ENCODE measurements at regions not wholly inside any gene's neighbourhood (a gene's known extent, or its start where the extent isn't known, plus 50 kb on each side); places are given as distances from the start of the nearest gene placed in this dataset.

GRCh38 chr12:70049596-70050360, 193.5 kb upstream of the CNOT2 start:
- TF ChIP-seq GATA2 (IDR thresholded peaks at IDR 0.05; ENCODE audit: low read depth, low read length) (no peak), GATA3 (IDR thresholded peaks at IDR 0.05; ENCODE audit: low read depth, low read length) (no peak)

GRCh38 chr12:70052476-70052875, 190.8 kb upstream of the CNOT2 start:
- no peak for TF ChIP-seq GATA2 (IDR thresholded peaks at IDR 0.05; ENCODE audit: low read depth, low read length)
- TF ChIP-seq GATA3 (IDR thresholded peaks at IDR 0.05; ENCODE audit: low read depth, low read length), result no peak

GRCh38 chr12:70052931-70053497, 190.2 kb upstream of the CNOT2 start:
- TF ChIP-seq GATA3 (IDR thresholded peaks at IDR 0.05; ENCODE audit: low read depth, low read length) (no peak), GATA2 (IDR thresholded peaks at IDR 0.05; ENCODE audit: low read depth, low read length) (no peak)

GRCh38 chr12:70059373-70059772, 183.9 kb upstream of the CNOT2 start:
- no peak for TF ChIP-seq GATA3 (IDR thresholded peaks at IDR 0.05; ENCODE audit: low read depth, low read length)
- no peak for TF ChIP-seq GATA2 (IDR thresholded peaks at IDR 0.05; ENCODE audit: low read depth, low read length)

GRCh38 chr12:70060634-70061033, 182.6 kb upstream of the CNOT2 start:
- TF ChIP-seq GATA2 (IDR thresholded peaks at IDR 0.05; ENCODE audit: low read depth, low read length), result no peak
- TF ChIP-seq GATA3 (IDR thresholded peaks at IDR 0.05; ENCODE audit: low read depth, low read length), result no peak

- TF ChIP-seq GATA2 (IDR thresholded peaks at IDR 0.05; ENCODE audit: low read depth, low read length) (no peak), GATA3 (IDR thresholded peaks at IDR 0.05; ENCODE audit: low read depth, low read length) (no peak)
Measured at GRCh38 chr12:70068743-70069142, 174.5 kb upstream of the CNOT2 start.

GRCh38 chr12:70069221-70070105, 173.8 kb upstream of the CNOT2 start:
- TF ChIP-seq GATA2 (IDR thresholded peaks at IDR 0.05; ENCODE audit: low read depth, low read length), result no peak
- TF ChIP-seq GATA3 (IDR thresholded peaks at IDR 0.05; ENCODE audit: low read depth, low read length), result no peak

- peak; percentile 54; the same call in 1 of the 2 replicates for TF ChIP-seq GATA3 (IDR thresholded peaks at IDR 0.05; ENCODE audit: low read depth, low read length)
- peak; percentile 81 for TF ChIP-seq GATA2 (IDR thresholded peaks at IDR 0.05; ENCODE audit: low read depth, low read length)
Measured at GRCh38 chr12:70070494-70071007, 172.7 kb upstream of the CNOT2 start.

GRCh38 chr12:70074510-70074909, 168.7 kb upstream of the CNOT2 start:
- no peak for TF ChIP-seq GATA2 (IDR thresholded peaks at IDR 0.05; ENCODE audit: low read depth, low read length)
- TF ChIP-seq GATA3 (IDR thresholded peaks at IDR 0.05; ENCODE audit: low read depth, low read length), result no peak

- TF ChIP-seq GATA2 (IDR thresholded peaks at IDR 0.05; ENCODE audit: low read depth, low read length), result no peak
- no peak for TF ChIP-seq GATA3 (IDR thresholded peaks at IDR 0.05; ENCODE audit: low read depth, low read length)
Measured at GRCh38 chr12:70077441-70077840, 165.8 kb upstream of the CNOT2 start.

GRCh38 chr12:70078161-70078560, 165.1 kb upstream of the CNOT2 start:
- TF ChIP-seq GATA3 (IDR thresholded peaks at IDR 0.05; ENCODE audit: low read depth, low read length), result no peak
- no peak for TF ChIP-seq GATA2 (IDR thresholded peaks at IDR 0.05; ENCODE audit: low read depth, low read length)

- TF ChIP-seq GATA3 (IDR thresholded peaks at IDR 0.05; ENCODE audit: low read depth, low read length) (no peak), GATA2 (IDR thresholded peaks at IDR 0.05; ENCODE audit: low read depth, low read length) (no peak)
Measured at GRCh38 chr12:70080566-70080965, 162.7 kb upstream of the CNOT2 start.

- TF ChIP-seq GATA2 (IDR thresholded peaks at IDR 0.05; ENCODE audit: low read depth, low read length) (no peak), GATA3 (IDR thresholded peaks at IDR 0.05; ENCODE audit: low read depth, low read length) (no peak)
Measured at GRCh38 chr12:70082997-70083676, 160.1 kb upstream of the CNOT2 start.

GRCh38 chr12:70083677-70084020, 159.6 kb upstream of the CNOT2 start:
- no peak for TF ChIP-seq GATA2 (IDR thresholded peaks at IDR 0.05; ENCODE audit: low read depth, low read length)

Measured in SH-SY5Y (cell line).